ENCODE measurements at regions not wholly inside any gene's neighbourhood (a gene's known extent, or its start where the extent isn't known, plus 50 kb on each side); places are given as distances from the start of the nearest gene placed in this dataset.

DNA sequence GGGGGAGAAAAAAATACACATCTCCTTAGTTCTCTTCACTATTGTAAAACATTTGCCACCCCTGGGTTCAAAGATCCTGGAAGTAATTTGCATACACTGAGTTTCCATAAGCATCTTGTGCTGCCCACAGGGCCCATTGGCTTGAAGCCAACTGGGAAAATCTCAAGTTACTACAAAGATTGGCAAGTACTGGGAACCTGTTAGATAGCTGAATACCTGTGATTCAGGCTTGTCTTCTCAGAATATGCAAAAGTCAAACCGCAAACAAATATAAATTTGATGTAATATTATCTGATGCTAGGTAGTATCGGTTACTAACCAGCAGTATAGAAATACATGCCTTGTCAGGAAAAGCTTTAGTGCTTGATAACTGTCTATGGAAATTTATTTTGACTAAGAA, 156.9 kb upstream of the FST start:
- CTCF ChIA-PET, result no interaction called here

DNA sequence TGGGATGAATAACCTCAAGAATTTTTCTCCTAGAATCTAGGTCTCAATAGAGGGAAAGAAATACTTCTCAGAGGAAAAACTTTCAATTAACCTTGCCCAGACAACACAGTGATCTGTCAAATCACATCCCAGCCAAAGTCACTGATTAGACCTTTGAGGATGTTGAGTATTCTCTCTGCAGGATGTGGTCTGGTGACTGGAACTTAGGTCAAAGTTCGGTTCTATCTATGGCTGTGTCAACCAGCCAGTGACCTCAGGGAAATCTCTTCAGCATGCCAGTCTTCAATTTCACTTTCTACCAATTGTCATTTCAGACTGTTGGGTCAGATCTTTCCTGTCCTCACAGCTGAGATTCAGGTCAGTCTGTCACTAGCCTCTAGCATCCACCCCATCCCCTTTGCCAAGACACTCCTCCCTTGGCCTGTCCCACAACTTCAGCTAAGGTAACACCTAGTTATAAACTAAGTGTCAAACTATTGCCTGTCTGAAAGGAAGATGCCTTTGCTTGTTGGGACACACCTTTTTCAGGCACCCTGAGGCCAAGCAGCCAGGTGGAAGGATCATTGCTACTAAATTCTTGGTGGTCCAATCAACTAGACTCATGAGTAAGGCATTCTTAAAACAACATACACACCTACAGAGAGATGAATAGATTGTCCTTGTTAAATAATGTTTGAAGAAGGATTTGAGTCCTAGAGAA, 156.3 kb upstream of the FST start:
- CTCF ChIA-PET, result no interaction called here

More for the DNA sequence above, 156.9 kb upstream of the FST start:
- POLR2A ChIA-PET, result no interaction called here

GRCh38 chr5:53326424-53327153, 153.8 kb upstream of the FST start:
- ChIA-PET POLR2A (no interaction called here), CTCF (interaction anchor here (1.1 kb wide), 1 partner anchor 8 kb away, joined by 3 read pairs; no protein-coding TSS in a partner anchor)

More for the DNA sequence above, 156.3 kb upstream of the FST start:
- POLR2A ChIA-PET, result no interaction called here

DNA sequence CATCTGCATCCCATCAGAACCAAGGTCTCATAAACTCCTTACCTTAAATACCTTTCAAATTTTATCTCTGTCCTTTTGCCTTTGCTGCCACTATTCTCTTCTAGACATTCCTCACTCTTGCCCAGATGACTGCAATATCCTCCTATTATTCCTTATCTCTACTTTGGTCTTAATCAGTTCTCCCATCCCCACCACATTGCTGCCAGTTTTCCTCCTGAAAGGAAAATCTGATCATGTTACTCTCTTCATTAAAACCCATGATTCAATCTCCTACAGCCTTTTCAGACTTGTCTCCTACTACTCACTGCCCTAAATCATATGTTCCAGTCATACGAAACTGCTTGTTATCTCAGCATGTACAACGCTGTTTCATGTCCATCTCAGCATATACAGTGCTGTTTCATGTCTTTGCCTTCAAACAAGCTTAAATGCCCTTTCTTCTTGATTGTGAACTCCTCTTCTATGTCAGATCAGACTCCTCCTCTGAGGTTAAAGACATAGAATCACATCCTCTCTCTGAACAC, 152.6 kb upstream of the FST start:
- POLR2A ChIA-PET, result no interaction called here
- CTCF ChIA-PET, result no interaction called here

DNA sequence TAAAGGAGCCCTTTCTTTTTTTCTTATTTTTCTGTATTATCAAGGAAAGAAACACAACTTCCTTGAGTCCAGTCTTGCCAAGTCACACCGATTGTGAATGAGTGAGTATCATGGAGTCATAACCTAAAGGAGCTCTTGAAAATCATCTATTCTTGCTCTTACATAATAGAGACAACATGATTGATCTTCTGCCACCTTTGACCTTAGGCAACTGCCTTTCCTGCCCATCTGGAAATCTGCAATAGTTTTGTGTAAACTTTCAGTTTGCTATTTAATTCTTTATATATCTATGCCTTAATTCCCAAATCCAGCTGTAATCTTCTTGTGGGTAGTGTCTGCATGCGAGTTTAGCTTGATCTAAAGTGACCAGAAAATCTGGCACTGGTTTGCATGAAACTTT, 149.9 kb upstream of the FST start:
- CTCF ChIA-PET, result no interaction called here
- POLR2A ChIA-PET, result no interaction called here

DNA sequence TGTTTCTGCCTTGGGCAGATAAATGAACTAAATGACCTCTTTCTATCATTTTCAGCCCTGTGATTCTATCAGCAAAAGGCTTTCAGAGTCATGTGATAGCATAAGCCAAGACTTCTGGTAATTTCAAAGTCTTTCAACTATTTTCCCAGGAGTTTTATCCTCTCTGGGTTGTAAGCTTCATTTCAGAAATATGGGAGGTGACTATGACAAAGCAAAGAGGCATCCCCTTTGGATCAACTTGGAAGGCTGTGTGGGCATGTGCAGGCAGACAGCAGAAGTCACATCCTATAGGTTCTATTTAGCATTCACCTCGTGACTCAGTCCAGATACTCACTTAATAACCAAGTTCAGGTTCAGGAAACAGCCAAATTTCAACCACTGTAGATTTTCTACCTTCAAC, 149.0 kb upstream of the FST start:
- ChIA-PET CTCF (no interaction called here), POLR2A (no interaction called here)

DNA sequence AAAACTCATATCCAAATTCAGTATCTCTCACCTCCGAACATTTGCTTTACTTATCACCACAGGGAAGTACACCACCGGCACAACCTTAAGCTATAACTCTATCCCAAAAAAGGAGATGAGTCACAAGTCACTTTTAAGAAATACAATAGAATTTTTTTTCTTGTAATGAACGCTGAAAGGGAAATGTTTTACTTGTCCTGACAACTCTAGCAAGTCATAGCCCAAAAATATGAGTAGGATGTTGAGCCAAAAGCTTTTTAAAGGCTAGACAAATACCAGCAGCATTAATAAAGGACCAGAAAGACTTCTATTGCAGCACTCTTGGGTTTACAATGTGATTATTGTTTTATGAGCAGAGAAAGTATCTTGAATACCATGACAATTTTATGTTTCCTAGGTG, 147.3 kb upstream of the FST start:
- CTCF ChIA-PET, result no interaction called here

DNA sequence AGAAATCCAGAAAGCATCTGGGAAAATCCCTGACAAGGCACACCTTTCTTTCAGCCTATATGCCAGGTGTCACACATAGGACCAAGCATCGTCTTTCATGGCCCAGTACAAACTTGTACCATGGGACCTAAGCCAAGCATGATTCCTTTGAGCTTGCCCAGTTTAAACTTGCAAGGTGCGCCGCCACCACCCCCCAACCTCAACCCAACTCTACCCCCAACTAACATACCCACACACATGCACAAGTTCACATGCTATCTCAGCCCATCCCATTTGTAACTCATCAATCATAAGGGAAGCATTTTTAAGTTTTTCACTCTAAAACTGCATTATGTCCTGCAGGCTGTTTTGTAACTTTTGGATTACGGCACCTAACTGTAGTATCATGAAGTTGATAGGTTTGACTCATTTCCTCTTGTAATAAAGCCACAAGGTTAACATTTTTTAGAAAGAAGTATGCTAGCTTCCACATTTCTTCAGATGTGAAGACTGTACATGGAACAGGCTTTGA, 145.9 kb upstream of the FST start:
- ChIA-PET POLR2A (no interaction called here), CTCF (no interaction called here)

More for the DNA sequence above, 147.3 kb upstream of the FST start:
- POLR2A ChIA-PET, result no interaction called here

- ChIA-PET POLR2A (no interaction called here), CTCF (no interaction called here)
These were observed 145.3 kb upstream of the FST start for GRCh38 chr5:53335115-53335514.

- POLR2A ChIA-PET, result no interaction called here
- CTCF ChIA-PET, result no interaction called here
These were observed 142.6 kb upstream of the FST start for GRCh38 chr5:53337827-53338226.

DNA sequence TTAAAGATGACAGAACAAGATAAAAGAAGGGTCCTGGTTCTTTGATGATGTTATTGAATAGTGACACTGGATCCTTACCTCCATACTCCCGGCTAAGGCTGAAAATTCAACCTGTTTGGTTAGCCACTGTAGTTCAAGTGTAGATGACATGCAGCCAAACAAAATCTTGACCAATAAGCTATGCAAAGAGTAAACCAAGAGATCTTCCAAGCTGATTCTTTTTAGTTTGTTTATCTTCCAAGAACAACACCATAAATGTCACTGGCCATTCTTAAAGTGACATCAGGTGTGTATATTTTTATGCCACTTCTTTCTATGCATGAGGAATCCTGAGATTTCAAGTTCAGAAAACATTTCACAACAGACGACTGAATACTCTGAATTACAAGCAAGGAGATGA, 141.5 kb upstream of the FST start:
- POLR2A ChIA-PET, result no interaction called here

DNA sequence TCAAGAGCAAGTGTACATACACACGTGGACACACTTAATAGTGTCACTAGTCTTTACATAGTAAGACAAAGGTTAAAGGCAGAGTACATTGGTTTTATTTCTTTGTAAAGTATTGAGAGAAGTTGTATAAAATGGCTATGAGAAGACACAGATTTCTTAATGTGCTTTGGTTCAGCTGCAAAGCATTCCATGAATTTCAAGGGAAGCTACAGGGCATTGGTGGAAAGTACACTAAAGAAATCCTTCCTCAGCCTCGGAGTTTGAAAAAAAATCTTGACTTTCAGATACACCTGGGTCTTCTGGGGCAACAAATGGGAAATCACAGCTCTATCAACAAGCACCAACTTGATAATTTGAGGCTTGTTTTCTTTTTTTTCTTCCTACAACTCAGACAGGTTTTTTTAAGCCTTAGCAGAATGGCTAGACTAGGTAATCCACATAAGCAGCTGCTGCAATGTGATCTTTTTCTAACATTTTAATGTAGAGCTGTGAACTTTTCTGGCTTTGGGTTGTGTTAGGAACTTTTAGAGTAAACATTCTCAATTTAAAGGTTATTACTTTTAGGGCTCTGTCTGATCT, 140.4 kb upstream of the FST start:
- CTCF ChIA-PET, result no interaction called here
- POLR2A ChIA-PET, result no interaction called here

More for the DNA sequence above, 141.5 kb upstream of the FST start:
- CTCF ChIA-PET, result no interaction called here

GRCh38 chr5:53340956-53341750, 139.3 kb upstream of the FST start:
- ChIA-PET POLR2A (no interaction called here), CTCF (no interaction called here)

DNA sequence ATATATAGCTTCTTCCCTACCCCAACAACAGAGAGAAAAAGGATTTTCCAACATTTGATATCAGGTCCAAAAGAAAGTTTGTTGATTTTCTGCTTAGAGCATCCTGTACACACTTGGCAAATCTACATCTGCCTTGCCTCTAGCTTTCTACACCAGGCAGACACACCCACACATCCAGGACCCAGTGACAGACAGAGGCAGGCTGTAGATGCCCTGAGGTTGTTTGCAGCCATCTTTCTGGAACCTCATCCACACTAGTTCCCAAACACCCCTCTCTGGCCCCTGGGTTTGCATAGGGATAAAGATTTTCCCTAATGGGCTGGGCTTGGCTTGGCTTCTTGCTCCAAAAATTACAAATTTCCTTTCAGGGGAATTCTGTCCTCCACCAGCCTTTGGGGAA, 138.2 kb upstream of the FST start:
- ChIA-PET CTCF (interaction anchor here (0.5 kb wide), 1 partner anchor 809 kb away, joined by 5 read pairs; no protein-coding TSS in a partner anchor), POLR2A (no interaction called here)

DNA sequence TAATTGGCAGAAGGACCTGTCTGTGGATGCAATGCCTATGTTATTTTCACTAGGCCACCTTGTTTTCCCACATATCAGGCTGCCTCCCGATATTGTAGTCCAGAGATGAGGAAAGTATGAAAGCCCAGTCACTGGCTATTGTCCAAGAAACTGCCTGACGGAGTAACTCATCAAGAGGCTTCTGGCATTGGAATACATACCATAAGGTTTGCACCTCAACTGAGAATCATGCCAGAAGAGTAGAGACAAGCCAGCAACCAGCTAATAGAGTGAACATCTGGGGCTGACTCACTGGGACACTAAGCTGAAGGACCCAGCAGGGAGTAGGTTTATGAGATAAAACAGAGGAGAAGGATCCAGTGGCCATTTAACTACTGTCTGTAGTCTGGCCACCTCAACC, 137.2 kb upstream of the FST start:
- ChIA-PET POLR2A (no interaction called here), CTCF (no interaction called here)

- ChIA-PET POLR2A (no interaction called here), CTCF (no interaction called here)
These were observed 130.1 kb upstream of the FST start for GRCh38 chr5:53350368-53350767.

DNA sequence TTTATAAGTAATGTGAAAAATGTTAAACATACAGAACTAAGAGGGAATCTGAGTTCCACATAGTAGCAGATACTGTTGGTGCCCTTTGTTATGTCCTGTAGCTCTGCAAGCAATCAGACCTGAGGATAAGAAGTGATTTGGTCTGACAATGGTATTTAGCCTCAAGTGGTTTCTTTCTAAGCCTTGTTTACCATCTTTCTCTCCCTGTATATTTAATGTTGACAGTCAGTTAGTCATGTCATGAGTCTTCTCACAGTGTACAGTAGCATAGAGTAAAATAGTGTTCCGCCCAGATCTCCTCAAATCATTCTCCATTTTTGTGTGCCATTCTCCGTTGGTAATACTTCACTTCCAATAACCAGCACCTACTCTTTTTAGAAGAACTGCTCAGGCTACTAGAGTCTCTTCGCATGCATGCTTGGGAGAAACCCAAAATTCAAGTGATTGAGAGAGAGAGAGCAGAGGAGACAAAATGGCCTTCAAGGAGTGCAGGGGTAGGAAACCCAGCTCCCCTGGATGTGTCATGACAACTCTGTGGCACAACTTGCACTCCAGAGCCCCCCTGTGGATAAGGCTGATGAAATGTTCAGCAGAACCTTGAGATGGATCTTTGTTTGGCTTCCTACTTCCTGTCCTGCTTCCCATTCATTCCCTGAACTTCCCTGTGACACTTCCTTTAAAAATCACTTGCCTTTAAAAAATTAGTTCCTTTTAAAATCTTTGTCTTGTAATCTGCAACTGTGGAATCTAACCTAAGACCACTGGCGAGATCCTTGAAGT, 129.2 kb upstream of the FST start:
- POLR2A ChIA-PET, result no interaction called here
- CTCF ChIA-PET, result no interaction called here

DNA sequence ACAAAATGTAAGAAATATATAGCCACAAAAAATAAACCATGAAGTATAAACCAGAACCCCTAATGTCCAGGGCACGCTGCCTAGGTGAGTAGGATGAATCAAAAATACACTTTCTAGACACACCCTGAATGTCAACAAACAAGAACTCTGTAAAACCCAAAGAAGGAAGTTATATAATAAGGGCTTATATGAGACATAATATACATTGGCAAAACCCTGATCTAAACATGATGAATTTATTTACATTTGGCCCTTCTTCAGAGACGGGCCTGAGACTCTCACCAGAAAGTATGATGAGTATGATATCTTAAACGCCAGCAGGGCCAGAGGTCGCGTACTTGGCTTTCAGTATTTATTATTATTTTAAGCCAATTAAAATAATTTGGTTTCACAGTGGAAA, 125.1 kb upstream of the FST start:
- ChIA-PET CTCF (no interaction called here), POLR2A (no interaction called here)

DNA sequence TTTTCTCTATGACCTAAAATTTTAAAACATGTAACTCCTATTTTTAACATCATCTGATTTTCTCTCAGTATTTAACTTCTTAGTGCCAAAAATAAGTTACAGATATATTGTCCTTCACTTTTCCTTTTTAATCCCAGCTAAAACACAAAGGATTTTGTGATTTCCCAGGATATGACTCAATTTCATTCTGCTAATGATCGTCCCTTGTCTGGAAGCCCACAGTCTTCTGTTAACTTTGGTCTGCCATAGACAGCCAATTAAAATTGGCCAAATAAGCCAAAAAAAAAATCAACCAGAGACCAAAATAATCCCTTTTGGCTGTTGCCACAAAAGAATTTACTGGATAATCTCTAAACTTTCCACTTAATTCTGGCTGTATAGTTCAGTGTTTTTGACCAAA, 124.5 kb upstream of the FST start:
- POLR2A ChIA-PET, result no interaction called here
- CTCF ChIA-PET, result no interaction called here

- CTCF ChIA-PET, result no interaction called here
These were observed 123.0 kb upstream of the FST start for GRCh38 chr5:53357439-53357838.

More at GRCh38 chr5:53357439-53357838, 123.0 kb upstream of the FST start:
- POLR2A ChIA-PET, result no interaction called here
